NCI-H1436 treated with DMSO at 0.1 percent for 48 hours (cell line): ENCODE measurements at regions not wholly inside any gene's neighbourhood (a gene's known extent, or its start where the extent isn't known, plus 50 kb on each side); places are given as distances from the start of the nearest gene placed in this dataset.
"Not testable (repeated sequence)": the region's sequence is repeated elsewhere in the genome, so short reads cannot be mapped to it uniquely, and the experiment has no call there.

ENCODE experiments used
- DNase-seq: peaks from one replicate; lab custom pipeline; 2025; lab: John Stamatoyannopoulos, UW

DNA sequence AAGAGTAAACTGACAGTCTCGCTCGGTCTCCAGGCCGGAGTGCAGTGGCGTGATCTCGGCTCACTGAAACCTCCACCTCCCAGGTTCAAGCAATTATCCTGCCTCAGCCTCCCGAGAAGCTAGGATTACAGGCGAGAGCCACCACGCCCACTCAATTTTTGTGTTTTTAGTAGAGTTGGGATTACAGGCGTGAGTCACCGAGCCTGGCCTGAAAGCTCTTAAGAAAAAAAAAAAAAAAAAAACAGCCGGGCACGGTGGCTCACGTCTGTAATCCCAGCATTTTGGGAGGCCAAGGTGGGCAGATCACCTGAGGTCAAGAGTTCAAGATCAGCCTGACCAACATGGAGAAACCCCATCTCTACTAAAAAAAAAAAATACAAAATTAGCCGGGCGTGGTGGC lies 55.3 kb upstream of the THOC2 start:
- not testable (repeated sequence) for DNase-seq

DNA sequence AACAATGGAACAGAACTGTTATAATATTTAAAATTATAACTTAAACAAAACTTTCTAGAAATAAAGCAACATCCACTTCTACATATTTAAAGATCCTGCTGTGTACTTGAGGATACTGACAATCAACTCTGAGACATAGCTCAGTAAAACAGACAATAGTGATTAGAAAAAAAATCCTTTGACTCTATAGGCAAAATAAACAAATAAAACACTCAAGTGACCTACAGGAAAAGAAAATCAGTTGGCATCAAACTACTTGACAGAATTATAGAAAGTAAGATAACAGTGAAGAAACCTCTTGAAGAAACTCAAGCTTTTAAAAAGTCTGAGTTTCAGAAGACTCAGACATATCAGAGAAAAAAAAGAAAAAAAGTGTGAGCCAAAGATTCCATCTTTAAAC lies 55.9 kb upstream of the THOC2 start:
- no peak for DNase-seq

DNA sequence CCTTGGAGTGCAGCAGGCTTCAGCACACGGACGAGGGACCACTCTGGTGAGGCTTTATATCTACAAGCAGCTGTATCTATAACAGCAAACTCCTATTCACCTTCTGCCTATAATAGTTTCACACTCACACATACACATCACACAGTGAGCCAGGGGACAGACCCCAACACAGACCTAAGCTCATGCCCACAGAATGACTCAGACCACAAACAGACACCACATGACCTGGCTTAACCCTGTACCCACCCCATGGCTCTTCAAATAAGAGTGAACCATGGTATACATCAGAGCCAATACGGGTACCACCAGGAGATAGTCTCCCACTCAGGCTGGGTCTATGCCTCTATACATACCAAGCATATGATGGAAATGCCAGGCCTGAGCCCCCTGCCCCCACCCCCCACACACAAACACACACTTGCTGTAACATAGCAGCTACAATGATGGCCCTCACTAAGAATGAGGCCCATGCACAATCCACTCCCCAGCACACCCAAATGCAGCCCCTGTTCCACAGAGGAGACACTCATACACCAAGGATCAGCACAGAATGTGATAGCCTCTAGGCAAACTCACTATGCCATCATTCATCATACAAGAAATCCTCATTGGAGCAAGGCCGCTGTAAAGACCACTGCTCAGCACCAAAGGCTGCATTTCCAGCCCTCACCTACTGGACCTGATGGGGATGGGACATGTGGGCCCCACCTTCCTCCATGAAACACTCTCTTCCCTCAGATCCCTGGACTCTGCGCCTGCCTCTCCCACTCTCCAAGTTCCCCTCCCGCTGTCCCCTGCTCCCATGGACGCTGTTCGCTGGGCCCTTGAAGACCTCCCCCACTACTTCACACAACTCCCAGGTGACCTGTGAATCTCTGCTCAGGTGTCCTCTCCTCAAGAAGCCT lies 62.1 kb upstream of the XIAP start:
- no peak for DNase-seq

DNA sequence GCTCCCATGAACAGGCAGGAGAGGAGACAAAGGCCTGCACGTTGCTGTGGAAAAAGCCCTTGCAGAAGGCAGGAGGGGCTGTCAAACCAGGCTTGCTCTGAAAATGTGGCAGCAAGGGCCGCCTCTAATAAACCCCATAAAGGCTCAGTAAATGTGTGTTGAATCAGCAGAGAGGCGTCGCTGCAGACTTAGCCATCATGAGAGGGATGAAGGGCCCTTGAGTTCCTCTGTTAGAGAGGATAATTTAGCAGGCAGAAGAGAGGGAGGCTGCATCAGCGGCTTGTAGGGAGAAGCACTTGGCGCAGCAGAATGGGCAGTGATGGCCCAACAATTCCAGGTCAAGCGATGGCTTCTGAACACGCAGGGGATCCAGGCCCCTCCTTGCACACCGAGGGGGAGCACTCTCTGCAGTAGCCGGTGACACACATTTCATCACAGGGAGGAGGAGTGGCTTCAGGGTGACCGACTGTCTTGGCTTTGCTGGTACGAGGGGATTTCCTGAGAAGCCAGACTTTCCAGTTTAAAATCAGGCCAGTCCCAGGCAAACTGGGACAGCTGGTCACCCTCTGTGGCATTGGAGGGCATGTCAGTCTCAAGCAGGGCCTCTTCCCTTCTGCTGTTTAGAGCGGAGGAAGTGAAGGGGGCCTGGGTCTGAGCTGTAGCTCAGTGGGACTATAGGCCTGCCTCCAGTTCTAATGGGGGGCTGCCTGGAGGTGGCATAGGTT lies 61.0 kb upstream of the XIAP start:
- DNase-seq = peak; percentile 70

DNA sequence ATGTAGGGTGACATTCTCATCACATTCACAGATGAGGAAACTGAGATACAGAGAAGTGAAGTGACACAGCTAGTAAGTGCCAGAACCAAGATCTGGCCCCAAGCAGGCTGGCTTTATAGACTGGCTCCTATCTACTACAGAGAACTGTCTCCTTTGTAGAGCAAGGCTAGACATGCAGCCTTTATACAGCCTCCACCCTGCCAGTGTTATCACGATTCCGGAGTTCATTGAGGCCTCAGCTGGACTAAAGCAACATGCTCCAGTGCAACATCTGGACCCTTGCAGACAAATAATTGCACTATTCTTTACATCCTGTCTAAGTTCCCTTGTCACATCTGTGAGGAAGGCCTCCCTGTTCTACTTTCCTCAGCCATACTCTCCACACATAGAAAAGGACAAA lies 58.0 kb upstream of the XIAP start:
- no peak for DNase-seq

DNA sequence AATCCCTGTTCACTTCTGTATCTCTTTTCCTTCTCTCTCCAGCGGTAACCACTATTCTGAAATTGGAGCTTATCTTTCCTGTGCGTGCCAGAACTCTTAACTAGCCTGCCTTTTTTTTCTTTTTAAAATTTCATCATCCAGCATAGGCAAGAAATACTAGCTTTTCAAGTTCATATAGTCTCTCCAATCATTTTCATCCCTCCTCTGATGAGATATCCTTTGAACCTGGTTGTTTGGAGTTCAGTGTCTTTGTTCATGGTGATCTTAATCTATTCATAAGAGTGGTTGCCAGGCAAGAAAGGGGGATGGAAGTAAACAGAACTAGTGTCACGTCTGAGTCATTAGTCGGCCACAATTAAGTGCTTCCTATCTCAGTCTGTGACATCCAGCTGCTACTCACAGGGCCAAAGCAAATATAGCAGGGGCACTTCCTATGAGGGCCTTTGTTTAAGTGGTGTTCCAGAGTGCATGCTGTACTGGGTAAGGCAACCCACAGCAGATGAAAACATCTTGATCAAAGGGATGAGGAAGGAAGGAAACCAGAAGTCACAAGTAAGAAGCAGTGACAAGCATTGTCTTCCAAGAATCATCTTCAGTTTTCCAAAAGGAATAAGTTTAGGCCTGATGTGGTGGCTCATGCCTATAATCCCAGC lies 56.4 kb upstream of the XIAP start:
- peak; percentile 63 for DNase-seq

DNA sequence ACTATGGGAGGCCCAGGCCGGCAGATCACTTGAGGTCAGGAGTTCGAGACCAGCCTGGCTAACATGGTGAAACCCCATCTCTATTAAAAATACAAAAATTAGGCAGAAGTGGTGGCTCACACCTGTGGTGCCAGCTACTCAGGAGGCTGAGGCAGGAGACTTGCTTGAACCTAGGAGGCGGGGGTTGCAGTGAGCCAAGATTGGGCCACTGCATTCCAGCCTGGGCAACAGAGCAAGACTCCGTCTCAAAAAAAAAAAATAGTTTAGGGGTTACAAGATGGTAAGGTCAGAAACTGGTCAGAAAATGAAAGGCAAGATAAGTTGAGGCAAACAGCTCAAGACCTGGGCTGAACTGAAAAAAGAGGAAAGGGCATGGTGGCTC lies 55.9 kb upstream of the XIAP start:
- DNase-seq = not testable (repeated sequence)

DNA sequence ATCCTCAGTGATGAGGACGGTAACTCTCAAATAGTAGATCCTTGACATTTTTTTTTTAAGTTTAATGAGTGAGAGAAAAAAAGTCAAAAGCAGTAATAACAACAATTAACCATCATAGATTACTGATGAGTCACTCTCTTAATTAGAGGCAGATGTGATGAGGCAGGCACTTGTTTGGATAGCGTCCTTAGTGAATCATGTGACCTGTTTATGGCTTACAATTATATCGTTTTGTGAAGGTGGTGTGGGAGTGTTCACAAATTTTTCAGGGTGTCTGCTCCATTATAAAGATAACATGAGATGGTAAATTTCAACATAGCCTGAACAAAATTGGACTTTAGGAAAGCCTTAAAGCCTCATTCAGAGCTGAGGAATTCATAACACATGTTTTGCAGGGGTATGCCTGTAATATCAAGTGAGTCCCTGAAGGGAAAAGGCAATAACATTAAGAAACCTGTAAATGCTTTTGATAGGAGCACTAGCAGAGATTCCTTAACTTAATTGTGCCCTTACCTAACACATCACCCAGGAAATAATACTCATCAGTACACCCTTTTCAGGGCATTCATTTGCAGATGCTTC lies 51.9 kb upstream of the XIAP start:
- peak; percentile 11 for DNase-seq

DNA sequence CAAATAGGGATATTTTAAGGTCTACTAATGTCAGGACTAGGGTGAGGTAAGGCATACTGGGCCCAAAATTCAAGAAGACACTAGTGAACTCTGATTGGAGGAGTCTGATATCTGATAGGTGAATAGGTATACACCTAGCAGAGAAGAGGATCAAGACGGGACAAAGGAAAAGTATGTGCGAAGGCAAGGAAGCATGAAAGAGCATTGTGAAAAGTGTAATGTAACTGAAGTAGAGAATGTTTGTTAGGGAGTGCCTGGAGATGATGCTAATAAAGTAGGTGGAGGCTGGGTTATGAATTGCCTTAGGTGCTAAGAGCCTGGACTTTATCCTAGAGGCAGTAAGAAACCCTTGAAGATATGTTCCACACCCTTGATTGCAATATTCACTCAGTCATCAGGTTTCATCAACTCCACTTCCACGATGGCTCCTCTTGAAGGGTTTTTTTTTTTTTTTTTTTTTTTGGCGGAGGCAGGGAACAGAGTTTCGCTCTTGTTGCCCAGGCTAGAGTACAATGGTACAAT lies 49.9 kb upstream of the XIAP start:
- no peak for DNase-seq
